Inflammatory macrophage treated with lipopolysaccharide for 1 hour (primary cell): ENCODE measurements at regions not wholly inside any gene's neighbourhood (a gene's known extent, or its start where the extent isn't known, plus 50 kb on each side); places are given as distances from the start of the nearest gene placed in this dataset.
"Not testable (repeated sequence)": the region's sequence is repeated elsewhere in the genome, so short reads cannot be mapped to it uniquely, and the experiment has no call there.

ENCODE experiments used
- DNase-seq, 2 donors: peaks; one replicate each; pipeline ENCODE4 v3.0.0-alpha.2; 2020 to 2022

- no peak for DNase-seq
Measured at GRCh38 chr3:34851137-34851536, 788.2 kb upstream of the ARPP21 start.

GRCh38 chr3:34852844-34853439 lies 786.4 kb upstream of the ARPP21 start:
- DNase-seq = no peak

- peak in 1 of 2 donors; percentile 0 for DNase-seq
Measured at GRCh38 chr3:34856081-34856947, 783.0 kb upstream of the ARPP21 start.

GRCh38 chr3:34858067-34858660 lies 781.2 kb upstream of the ARPP21 start:
- DNase-seq = no peak

- no peak for DNase-seq
Measured at GRCh38 chr3:34859746-34860145, 779.6 kb upstream of the ARPP21 start.

- no peak for DNase-seq
Measured at GRCh38 chr3:34862456-34862855, 776.9 kb upstream of the ARPP21 start.

- DNase-seq = no peak
Measured at GRCh38 chr3:34863485-34863884, 775.8 kb upstream of the ARPP21 start.

GRCh38 chr3:34864011-34864410 lies 775.3 kb upstream of the ARPP21 start:
- DNase-seq = no peak

- DNase-seq = no peak
Measured at GRCh38 chr3:34865346-34865745, 774.0 kb upstream of the ARPP21 start.

GRCh38 chr3:34868935-34869334 lies 770.4 kb upstream of the ARPP21 start:
- DNase-seq = no peak

- DNase-seq = no peak
Measured at GRCh38 chr3:34869696-34870095, 769.6 kb upstream of the ARPP21 start.

- no peak for DNase-seq
Measured at GRCh38 chr3:34872406-34872805, 766.9 kb upstream of the ARPP21 start.

GRCh38 chr3:34876997-34877396 lies 762.3 kb upstream of the ARPP21 start:
- DNase-seq = no peak

- no peak for DNase-seq
Measured at GRCh38 chr3:34878488-34878887, 760.8 kb upstream of the ARPP21 start.

GRCh38 chr3:34881026-34881425 lies 758.3 kb upstream of the ARPP21 start:
- no peak for DNase-seq

GRCh38 chr3:34882764-34883163 lies 756.6 kb upstream of the ARPP21 start:
- no peak for DNase-seq

- DNase-seq = no peak
Measured at GRCh38 chr3:34884007-34884406, 755.3 kb upstream of the ARPP21 start.

GRCh38 chr3:34886443-34886842 lies 752.9 kb upstream of the ARPP21 start:
- DNase-seq = no peak

GRCh38 chr3:34889641-34890040 lies 749.7 kb upstream of the ARPP21 start:
- no peak for DNase-seq

GRCh38 chr3:34890247-34890646 lies 749.1 kb upstream of the ARPP21 start:
- no peak for DNase-seq

GRCh38 chr3:34891941-34892340 lies 747.4 kb upstream of the ARPP21 start:
- no peak for DNase-seq

- DNase-seq = no peak
Measured at GRCh38 chr3:34895841-34896240, 743.5 kb upstream of the ARPP21 start.

GRCh38 chr3:34909679-34910078 lies 729.6 kb upstream of the ARPP21 start:
- DNase-seq = not testable (repeated sequence)

- no peak for DNase-seq
Measured at GRCh38 chr3:34919025-34919424, 720.3 kb upstream of the ARPP21 start.
